GM23338 (cell line): ENCODE measurements at regions not wholly inside any gene's neighbourhood (a gene's known extent, or its start where the extent isn't known, plus 50 kb on each side); places are given as distances from the start of the nearest gene placed in this dataset.

Experiments used
- CREB1 ChIP-seq: fragments of 250-450 bp; sonication (Bioruptor Pico); IDR thresholded peaks from 2 replicates; pipeline ENCODE4 v1.5.0; 2020; ENCODE audit warnings: low read depth, mild to moderate bottlenecking, moderate library complexity
- CTCF ChIP-seq, 2 experiments: fragments of 200-600 bp in 1 of 2; sonication (generic) in 1 of 2; conservative IDR thresholded peaks; 2 replicates each; pipeline versions ENCODE4 v1.5.1 to v1.6.1; 2016 to 2017; ENCODE audit warnings: antibody characterized with exemption in 2 of 2, low read depth in 2 of 2, mild to moderate bottlenecking in 2 of 2, moderate library complexity in 1 of 2
- ETS1 ChIP-seq: IDR thresholded peaks from 2 replicates; pipeline ENCODE4 v1.6.1; 2016; ENCODE audit warnings: antibody characterized with exemption
- EZH2 ChIP-seq: fragments of 200-600 bp; sonication (generic); IDR thresholded peaks from one replicate; pipeline ENCODE4 v1.8.0; 2017; ENCODE audit warnings: antibody characterized with exemption, mild to moderate bottlenecking, low read depth; ENCODE audit not compliant: unreplicated experiment
- EZH2phosphoT487 ChIP-seq: fragments of 200-600 bp; sonication (generic); IDR thresholded peaks from one replicate; pipeline ENCODE4 v1.8.1; 2018; ENCODE audit warnings: antibody characterized with exemption; ENCODE audit not compliant: unreplicated experiment
- JUNB ChIP-seq: IDR thresholded peaks from one replicate; pipeline ENCODE4 v1.6.1; 2016; ENCODE audit warnings: antibody characterized with exemption; ENCODE audit not compliant: unreplicated experiment
- NANOG ChIP-seq: IDR thresholded peaks from 2 replicates; pipeline ENCODE4 v1.6.1; 2016; ENCODE audit warnings: antibody characterized with exemption, borderline replicate concordance
- POLR2AphosphoS5 ChIP-seq: IDR thresholded peaks from 2 replicates; pipeline ENCODE4 v1.6.1; 2016; ENCODE audit warnings: antibody characterized with exemption, low read depth
- REST ChIP-seq: IDR thresholded peaks from one replicate; pipeline ENCODE4 v1.6.1; 2018; ENCODE audit warnings: antibody characterized with exemption; ENCODE audit not compliant: unreplicated experiment
- ZNF114 ChIP-seq: fragments of 250-450 bp; sonication (Bioruptor Pico); IDR thresholded peaks from 2 replicates; pipeline ENCODE4 v1.5.0; 2020; ENCODE audit warnings: mild to moderate bottlenecking, moderate library complexity
- ZNF331 ChIP-seq: fragments of 250-450 bp; sonication (Bioruptor Pico); IDR thresholded peaks from 2 replicates; pipeline ENCODE4 v1.5.0; 2020; ENCODE audit warnings: low read depth, mild to moderate bottlenecking, moderate library complexity

- TF ChIP-seq CTCF (conservative IDR thresholded peaks at IDR 0.05; ENCODE audit: low read depth in 2 of 2), result 0 out of 4 replicates have a peak, but pooled peaks of 1 of the 2 experiments have one; percentile 12
- TF ChIP-seq POLR2AphosphoS5, result no peak
- TF ChIP-seq REST, result no peak
- TF ChIP-seq ZNF114 (CRISPR knock-in tag), result no peak
- no peak for TF ChIP-seq EZH2
- no peak for TF ChIP-seq ETS1
- no peak for TF ChIP-seq EZH2phosphoT487
- no peak for TF ChIP-seq CREB1
- TF ChIP-seq JUNB, result no peak
- no peak for TF ChIP-seq ZNF331 (CRISPR knock-in tag)
- TF ChIP-seq NANOG, result no peak
These were observed 168.3 kb downstream of the DAD1 start for GRCh38 chr14:22420598-22421186.
